Neural cell (in vitro differentiated cells): ENCODE measurements at regions not wholly inside any gene's neighbourhood (a gene's known extent, or its start where the extent isn't known, plus 50 kb on each side); places are given as distances from the start of the nearest gene placed in this dataset.

ENCODE experiments used
- H2AFZ ChIP-seq: fragments of 200-600, 300-800 bp; sonication (generic), shearing (Covaris generic); 2 replicates; pipeline ENCODE4 v1.6.0; 2014; ENCODE audit warnings: low read depth, mild to moderate bottlenecking, antibody characterized with exemption, low read length, moderate library complexity
- H3F3A ChIP-seq: fragments of 200-600 bp; shearing (Covaris generic); 2 replicates; pipeline ENCODE4 v1.6.1; 2016; ENCODE audit warnings: mild to moderate bottlenecking, moderate library complexity, mixed read lengths, antibody characterized with exemption, low read length; ENCODE audit not compliant: insufficient read depth, poor library complexity, severe bottlenecking
- H3K27ac ChIP-seq: fragments of 200-600, 300-800 bp; sonication (generic), shearing (Covaris generic); 2 replicates; pipeline ENCODE4 v1.5.1; 2014; ENCODE audit warnings: mild to moderate bottlenecking, low read length, moderate library complexity
- H3K27me3 ChIP-seq: fragments of 300-800, 200-600 bp; sonication (generic), shearing (Covaris generic); 2 replicates; pipeline ENCODE4 v1.6.0; 2014; ENCODE audit warnings: mild to moderate bottlenecking, low read depth, low read length, moderate library complexity; ENCODE audit not compliant: insufficient read depth
- H3K36me3 ChIP-seq: fragments of 300-800, 200-600 bp; sonication (generic), shearing (Covaris generic); 2 replicates; pipeline ENCODE4 v1.5.1; 2014; ENCODE audit warnings: mild to moderate bottlenecking, antibody characterized with exemption, low read length, moderate library complexity; ENCODE audit not compliant: insufficient read depth
- H3K4me2 ChIP-seq: fragments of 300-800, 200-600 bp; sonication (generic), shearing (Covaris generic); 2 replicates; pipeline ENCODE4 v1.6.0; 2014; ENCODE audit warnings: mild to moderate bottlenecking, low read length
- H3K4me3 ChIP-seq: fragments of 300-800, 200-600 bp; sonication (generic), shearing (Covaris generic); 2 replicates; pipeline ENCODE4 v1.5.1; 2014; ENCODE audit warnings: mild to moderate bottlenecking, low read length, moderate library complexity
- H3K79me2 ChIP-seq: fragments of 200-600 bp; shearing (Covaris generic); replicated peaks from 2 replicates; pipeline ENCODE4 v1.6.0; 2014; ENCODE audit warnings: mild to moderate bottlenecking, low read length, moderate library complexity; ENCODE audit not compliant: insufficient read depth
- H3K9ac ChIP-seq: fragments of 300-800, 200-600 bp; sonication (generic), shearing (Covaris generic); 2 replicates; pipeline ENCODE4 v1.6.1; 2016; ENCODE audit warnings: mild to moderate bottlenecking, low read length, mixed read lengths
- H3K9me2 ChIP-seq: fragments of 200-600 bp; shearing (Covaris generic); 2 replicates; pipeline ENCODE4 v1.6.1; 2016; ENCODE audit warnings: mild to moderate bottlenecking, low read length, mixed read lengths; ENCODE audit not compliant: insufficient read depth
- H3K9me3 ChIP-seq: fragments of 200-600, 300-800 bp; sonication (generic), shearing (Covaris generic); 2 replicates; pipeline ENCODE4 v1.6.1; 2016; ENCODE audit warnings: mild to moderate bottlenecking, mixed run types, low read length, moderate library complexity, mixed read lengths
- H4K20me1 ChIP-seq: fragments of 200-600 bp; shearing (Covaris generic); 2 replicates; pipeline ENCODE4 v1.6.1; 2016; ENCODE audit warnings: mild to moderate bottlenecking, mixed run types; ENCODE audit not compliant: insufficient read depth
- EP300 ChIP-seq: fragments of 450-650 bp; conservative IDR thresholded peaks from 2 replicates; pipeline ENCODE4 v1.6.1; 2014; ENCODE audit warnings: antibody characterized with exemption, mild to moderate bottlenecking, moderate library complexity; ENCODE audit not compliant: poor library complexity, severe bottlenecking
- EZH2 ChIP-seq: fragments of 200-600, 300-800 bp; shearing (Covaris generic), sonication (generic); IDR thresholded peaks from 2 replicates; pipeline ENCODE4 v1.6.1; 2014; ENCODE audit warnings: antibody characterized with exemption, low read length, borderline replicate concordance, mild to moderate bottlenecking; ENCODE audit not compliant: insufficient read depth, poor library complexity, severe bottlenecking
- MXI1 ChIP-seq: fragments of 450-650 bp; conservative IDR thresholded peaks from 2 replicates; pipeline ENCODE4 v1.6.1; 2014; ENCODE audit warnings: antibody characterized with exemption, mild to moderate bottlenecking; ENCODE audit not compliant: poor library complexity, severe bottlenecking
- POLR2AphosphoS5 ChIP-seq: IDR thresholded peaks from 2 replicates; pipeline ENCODE4 v1.6.1; 2012
- RAD21 ChIP-seq: fragments of 450-650 bp; conservative IDR thresholded peaks from 2 replicates; pipeline ENCODE4 v1.6.1; 2014; ENCODE audit warnings: antibody characterized with exemption, mild to moderate bottlenecking, moderate library complexity
- SMC3 ChIP-seq: fragments of 450-650 bp; conservative IDR thresholded peaks from 2 replicates; pipeline ENCODE4 v1.6.1; 2014; ENCODE audit warnings: antibody characterized with exemption, mild to moderate bottlenecking, moderate library complexity; ENCODE audit not compliant: poor library complexity
- TAF1 ChIP-seq: IDR thresholded peaks from 2 replicates; pipeline ENCODE4 v1.6.1; 2012; ENCODE audit warnings: low read depth
- TF ChIP-seq, protein P1 (sequence below): IDR thresholded peaks from 2 replicates; pipeline ENCODE4 v1.6.1; 2012; ENCODE audit warnings: borderline replicate concordance
- TF ChIP-seq, protein P2 (sequence below): fragments of 450-650 bp; IDR thresholded peaks from 2 replicates; pipeline ENCODE4 v1.5.1; 2014; ENCODE audit warnings: antibody characterized with exemption, mild to moderate bottlenecking, moderate library complexity; ENCODE audit not compliant: poor library complexity, severe bottlenecking

DNA sequence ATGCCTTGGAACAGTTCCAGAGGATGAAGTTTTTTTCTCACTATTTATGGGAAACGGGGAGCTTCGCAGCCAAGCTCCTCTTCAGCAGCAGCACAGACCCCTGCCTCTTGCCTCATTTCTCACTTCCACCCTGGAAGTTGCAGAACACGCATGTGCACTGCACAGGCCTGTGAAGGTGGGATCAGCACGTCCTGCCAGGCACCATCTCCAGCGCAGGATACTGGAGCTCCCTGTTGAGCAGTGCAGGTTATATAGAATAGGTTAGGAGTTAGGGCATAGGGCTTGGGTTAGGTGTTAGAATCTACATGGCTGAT, 110.1 kb upstream of the CENPE start:
- Histone ChIP-seq H3K9me2 (no peaks in the 10 kb centered on the region), H4K20me1 (no peaks in the 10 kb centered on the region), H2AFZ (no peak overlapping the region), H3K9ac (no peak overlapping the region), H3K79me2 (no peaks in the 10 kb centered on the region), H3K9me3 (no peaks in the 10 kb centered on the region), H3K27me3 (no peaks in the 10 kb centered on the region), H3K4me3 (no peak overlapping the region), H3K27ac (no peak overlapping the region), H3F3A (no peaks in the 10 kb centered on the region), H3K36me3 (no peaks in the 10 kb centered on the region), H3K4me2 (no peak overlapping the region)
- TF ChIP-seq, protein P1, sequence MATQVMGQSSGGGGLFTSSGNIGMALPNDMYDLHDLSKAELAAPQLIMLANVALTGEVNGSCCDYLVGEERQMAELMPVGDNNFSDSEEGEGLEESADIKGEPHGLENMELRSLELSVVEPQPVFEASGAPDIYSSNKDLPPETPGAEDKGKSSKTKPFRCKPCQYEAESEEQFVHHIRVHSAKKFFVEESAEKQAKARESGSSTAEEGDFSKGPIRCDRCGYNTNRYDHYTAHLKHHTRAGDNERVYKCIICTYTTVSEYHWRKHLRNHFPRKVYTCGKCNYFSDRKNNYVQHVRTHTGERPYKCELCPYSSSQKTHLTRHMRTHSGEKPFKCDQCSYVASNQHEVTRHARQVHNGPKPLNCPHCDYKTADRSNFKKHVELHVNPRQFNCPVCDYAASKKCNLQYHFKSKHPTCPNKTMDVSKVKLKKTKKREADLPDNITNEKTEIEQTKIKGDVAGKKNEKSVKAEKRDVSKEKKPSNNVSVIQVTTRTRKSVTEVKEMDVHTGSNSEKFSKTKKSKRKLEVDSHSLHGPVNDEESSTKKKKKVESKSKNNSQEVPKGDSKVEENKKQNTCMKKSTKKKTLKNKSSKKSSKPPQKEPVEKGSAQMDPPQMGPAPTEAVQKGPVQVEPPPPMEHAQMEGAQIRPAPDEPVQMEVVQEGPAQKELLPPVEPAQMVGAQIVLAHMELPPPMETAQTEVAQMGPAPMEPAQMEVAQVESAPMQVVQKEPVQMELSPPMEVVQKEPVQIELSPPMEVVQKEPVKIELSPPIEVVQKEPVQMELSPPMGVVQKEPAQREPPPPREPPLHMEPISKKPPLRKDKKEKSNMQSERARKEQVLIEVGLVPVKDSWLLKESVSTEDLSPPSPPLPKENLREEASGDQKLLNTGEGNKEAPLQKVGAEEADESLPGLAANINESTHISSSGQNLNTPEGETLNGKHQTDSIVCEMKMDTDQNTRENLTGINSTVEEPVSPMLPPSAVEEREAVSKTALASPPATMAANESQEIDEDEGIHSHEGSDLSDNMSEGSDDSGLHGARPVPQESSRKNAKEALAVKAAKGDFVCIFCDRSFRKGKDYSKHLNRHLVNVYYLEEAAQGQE, result no peak
- TF ChIP-seq MXI1, result no peak
- no peak for TF ChIP-seq RAD21
- TF ChIP-seq, protein P2, sequence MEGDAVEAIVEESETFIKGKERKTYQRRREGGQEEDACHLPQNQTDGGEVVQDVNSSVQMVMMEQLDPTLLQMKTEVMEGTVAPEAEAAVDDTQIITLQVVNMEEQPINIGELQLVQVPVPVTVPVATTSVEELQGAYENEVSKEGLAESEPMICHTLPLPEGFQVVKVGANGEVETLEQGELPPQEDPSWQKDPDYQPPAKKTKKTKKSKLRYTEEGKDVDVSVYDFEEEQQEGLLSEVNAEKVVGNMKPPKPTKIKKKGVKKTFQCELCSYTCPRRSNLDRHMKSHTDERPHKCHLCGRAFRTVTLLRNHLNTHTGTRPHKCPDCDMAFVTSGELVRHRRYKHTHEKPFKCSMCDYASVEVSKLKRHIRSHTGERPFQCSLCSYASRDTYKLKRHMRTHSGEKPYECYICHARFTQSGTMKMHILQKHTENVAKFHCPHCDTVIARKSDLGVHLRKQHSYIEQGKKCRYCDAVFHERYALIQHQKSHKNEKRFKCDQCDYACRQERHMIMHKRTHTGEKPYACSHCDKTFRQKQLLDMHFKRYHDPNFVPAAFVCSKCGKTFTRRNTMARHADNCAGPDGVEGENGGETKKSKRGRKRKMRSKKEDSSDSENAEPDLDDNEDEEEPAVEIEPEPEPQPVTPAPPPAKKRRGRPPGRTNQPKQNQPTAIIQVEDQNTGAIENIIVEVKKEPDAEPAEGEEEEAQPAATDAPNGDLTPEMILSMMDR, result no peak
- no peak for TF ChIP-seq EZH2
- TF ChIP-seq EP300, result no peak
- TF ChIP-seq TAF1, result no peak
- no peak for TF ChIP-seq POLR2AphosphoS5
- no peak for TF ChIP-seq SMC3

DNA sequence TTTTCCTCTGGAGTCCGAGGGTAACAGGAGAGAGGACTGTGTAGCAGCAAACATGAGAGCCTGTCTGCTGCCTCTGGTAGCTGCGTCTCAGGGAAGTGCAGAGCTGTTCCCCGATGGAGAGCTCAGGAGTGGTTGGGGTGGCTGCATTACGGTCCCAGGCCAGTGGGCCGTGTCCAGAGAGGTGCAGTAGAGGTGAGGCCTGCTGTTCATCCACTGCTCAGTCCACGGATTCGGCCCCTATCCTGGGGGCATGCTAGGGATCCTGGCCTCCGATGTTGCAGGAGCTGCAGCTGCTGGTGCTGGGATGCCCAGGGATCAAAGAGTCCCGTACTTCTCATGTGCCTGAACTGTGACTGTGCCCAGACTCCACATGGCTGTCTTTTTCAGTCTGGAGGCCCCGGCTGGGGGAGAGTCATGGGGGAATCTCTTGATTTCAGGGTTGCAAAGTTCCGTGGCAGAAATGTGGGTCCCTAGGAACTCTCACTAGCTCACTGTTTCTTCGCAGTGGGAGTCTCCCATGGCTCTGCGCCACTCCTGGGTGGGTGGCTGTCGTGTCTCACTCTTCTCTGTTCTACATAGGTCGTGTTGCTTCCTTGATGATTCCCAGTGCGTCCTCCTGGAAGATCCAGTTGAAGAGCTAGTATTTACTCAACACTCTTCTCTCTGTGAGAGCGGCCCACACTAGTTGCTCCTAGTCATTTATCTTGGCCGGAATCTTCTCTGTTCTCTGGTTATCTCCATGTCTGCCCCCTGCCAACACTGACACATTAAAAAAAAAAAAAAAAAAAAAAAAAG, 109.5 kb upstream of the CENPE start:
- H3K9me3 ChIP-seq, result no peaks in the 10 kb centered on the region
- H3K9ac ChIP-seq, result no peak overlapping the region

More for the DNA sequence above, 109.5 kb upstream of the CENPE start:
- no peaks in the 10 kb centered on the region for H3K79me2 ChIP-seq
- no peak for TF ChIP-seq TAF1
- TF ChIP-seq SMC3, result no peak
- no peak for TF ChIP-seq RAD21
- no peak overlapping the region for H3K4me3 ChIP-seq
- H3K27me3 ChIP-seq, result no peaks in the 10 kb centered on the region
- no peaks in the 10 kb centered on the region for H3F3A ChIP-seq
- H3K9me2 ChIP-seq, result no peaks in the 10 kb centered on the region
- H3K27ac ChIP-seq, result no peak overlapping the region
- H4K20me1 ChIP-seq, result no peaks in the 10 kb centered on the region
- no peak overlapping the region for H3K4me2 ChIP-seq
- no peak overlapping the region for H2AFZ ChIP-seq
- no peaks in the 10 kb centered on the region for H3K36me3 ChIP-seq
